ENCODE measurements at regions not wholly inside any gene's neighbourhood (a gene's known extent, or its start where the extent isn't known, plus 50 kb on each side); places are given as distances from the start of the nearest gene placed in this dataset.

DNA sequence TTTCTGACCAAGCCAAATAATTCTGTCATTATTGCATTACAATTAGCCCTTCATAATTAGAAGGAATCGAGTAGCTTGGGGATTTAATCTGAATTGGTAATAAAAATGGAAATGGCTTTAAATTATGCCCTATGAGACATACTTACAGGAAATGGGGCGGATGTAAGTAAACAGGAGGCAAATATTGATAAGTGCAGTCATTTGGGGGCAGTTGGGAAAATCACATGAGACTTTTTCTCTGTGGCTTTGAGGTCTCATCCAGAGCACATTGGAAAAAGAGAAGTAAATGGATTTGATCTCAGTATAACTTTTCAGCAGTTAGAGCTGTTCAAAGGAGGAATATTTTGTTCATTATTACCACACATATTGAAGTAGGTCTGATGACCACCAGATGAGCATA lies 307.8 kb upstream of the POM121L12 start:
- DNase-seq (ENCODE audit: insufficient read length, low spot score) (no peak), FAIRE-seq (no peak)
- no peak for TF ChIP-seq POU2F2 (IDR thresholded peaks at IDR 0.05; ENCODE audit: low read depth, low read length)
- no peak for TF ChIP-seq POLR2A (IDR thresholded peaks at IDR 0.05; ENCODE audit: low read depth, low read length)
- TF ChIP-seq PAX5 (IDR thresholded peaks at IDR 0.05; ENCODE audit: insufficient read depth, low read length, severe bottlenecking): no peak
- TF ChIP-seq TAF1 (IDR thresholded peaks at IDR 0.05; ENCODE audit: low read depth, low read length): no peak
- no peak for TF ChIP-seq POLR2AphosphoS5 (IDR thresholded peaks at IDR 0.05; ENCODE audit: low read depth, low read length)
- TF ChIP-seq SPI1 (IDR thresholded peaks at IDR 0.05; ENCODE audit: low read depth, low read length): no peak

DNA sequence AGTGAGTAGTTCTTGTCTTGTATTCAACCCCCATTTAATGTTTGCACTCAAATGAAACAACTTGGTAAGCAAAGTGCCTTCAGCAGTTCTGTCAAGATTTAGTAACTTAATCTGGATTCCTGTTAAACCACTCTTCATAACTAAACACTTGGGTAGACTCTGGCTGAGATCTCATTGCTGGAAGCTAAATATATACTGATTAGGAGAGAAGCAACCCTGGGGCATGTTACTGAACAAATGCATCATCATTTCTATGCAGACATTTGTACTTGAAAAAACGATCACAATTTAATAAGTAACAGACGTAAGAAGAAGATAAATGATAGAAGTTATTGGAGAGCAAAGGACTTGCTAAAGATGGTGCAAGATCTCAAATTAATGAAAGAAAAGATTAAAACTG lies 308.4 kb upstream of the POM121L12 start:
- no peak for DNase-seq (ENCODE audit: insufficient read length, low spot score)
- no peak for TF ChIP-seq POLR2AphosphoS5 (IDR thresholded peaks at IDR 0.05; ENCODE audit: low read depth, low read length)
- FAIRE-seq: no peak

DNA sequence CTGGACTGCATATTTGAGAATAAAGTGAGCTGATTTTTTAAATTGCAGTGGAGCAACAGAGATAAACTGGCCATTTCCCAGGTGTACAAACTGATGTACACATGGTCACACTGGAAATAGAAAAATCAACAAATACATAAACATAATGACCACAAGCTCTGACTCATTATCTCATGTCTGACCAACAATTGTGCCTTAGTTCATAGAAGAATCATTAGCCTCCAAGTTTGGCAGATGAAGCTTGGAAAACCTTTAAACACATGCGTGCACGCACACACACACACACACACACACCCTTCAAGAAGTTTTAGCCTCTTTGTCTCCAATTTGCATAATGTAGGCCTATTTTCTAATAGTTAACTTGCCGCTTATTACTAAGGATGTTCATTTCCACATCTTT lies 308.9 kb upstream of the POM121L12 start:
- no peak for TF ChIP-seq SPI1 (IDR thresholded peaks at IDR 0.05; ENCODE audit: low read depth, low read length)
- TF ChIP-seq POLR2A (IDR thresholded peaks at IDR 0.05; ENCODE audit: low read depth, low read length): no peak
- no peak for TF ChIP-seq PAX5 (IDR thresholded peaks at IDR 0.05; ENCODE audit: insufficient read depth, low read length, severe bottlenecking)
- TF ChIP-seq POU2F2 (IDR thresholded peaks at IDR 0.05; ENCODE audit: low read depth, low read length): no peak
- no peak for TF ChIP-seq POLR2AphosphoS5 (IDR thresholded peaks at IDR 0.05; ENCODE audit: low read depth, low read length)
- no peak for TF ChIP-seq TAF1 (IDR thresholded peaks at IDR 0.05; ENCODE audit: low read depth, low read length)
- no peak for DNase-seq (ENCODE audit: insufficient read length, low spot score)
- FAIRE-seq: no peak

DNA sequence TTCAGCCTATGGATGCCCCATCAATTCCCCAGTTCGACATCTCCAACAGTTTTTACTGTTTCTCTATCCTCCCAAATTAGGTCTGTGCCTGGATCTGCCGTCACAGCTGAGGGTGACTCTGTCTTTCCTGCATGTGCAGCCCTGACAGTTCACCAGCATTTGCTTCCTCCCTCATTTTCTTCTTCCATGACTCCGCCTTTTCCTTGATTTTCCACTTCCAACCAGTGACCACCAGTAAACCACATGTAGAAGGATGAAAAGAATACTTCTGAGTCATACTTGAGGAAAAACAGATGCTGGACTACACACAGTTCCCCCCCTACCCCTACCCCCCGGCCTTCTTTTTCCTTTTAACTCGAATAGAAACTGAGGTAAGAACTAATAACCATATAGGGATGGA lies 311.8 kb upstream of the POM121L12 start:
- no peak for FAIRE-seq
- DNase-seq (ENCODE audit: insufficient read length, low spot score): no peak
- TF ChIP-seq POU2F2 (IDR thresholded peaks at IDR 0.05; ENCODE audit: low read depth, low read length) (no peak), POLR2A (IDR thresholded peaks at IDR 0.05; ENCODE audit: low read depth, low read length) (no peak)

DNA sequence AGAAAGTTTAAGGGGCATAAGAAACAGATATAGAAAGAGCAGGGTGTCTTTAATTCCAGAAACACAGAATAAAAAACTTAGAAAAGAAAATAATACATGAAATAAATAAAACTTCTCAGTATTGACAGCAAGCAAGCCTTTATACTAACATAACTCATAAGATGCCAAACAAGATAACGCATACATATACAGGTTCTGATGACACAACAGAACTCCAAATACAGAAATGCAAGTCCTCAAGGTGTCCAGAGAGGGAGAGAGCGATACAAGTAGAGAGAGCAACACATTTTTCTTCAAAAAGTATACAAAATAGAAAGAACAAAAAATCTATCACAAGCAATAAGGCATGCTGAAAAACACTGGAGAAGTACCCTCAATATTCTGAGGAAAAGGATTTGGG lies 314.6 kb upstream of the POM121L12 start:
- DNase-seq (ENCODE audit: insufficient read length, low spot score): no peak

DNA sequence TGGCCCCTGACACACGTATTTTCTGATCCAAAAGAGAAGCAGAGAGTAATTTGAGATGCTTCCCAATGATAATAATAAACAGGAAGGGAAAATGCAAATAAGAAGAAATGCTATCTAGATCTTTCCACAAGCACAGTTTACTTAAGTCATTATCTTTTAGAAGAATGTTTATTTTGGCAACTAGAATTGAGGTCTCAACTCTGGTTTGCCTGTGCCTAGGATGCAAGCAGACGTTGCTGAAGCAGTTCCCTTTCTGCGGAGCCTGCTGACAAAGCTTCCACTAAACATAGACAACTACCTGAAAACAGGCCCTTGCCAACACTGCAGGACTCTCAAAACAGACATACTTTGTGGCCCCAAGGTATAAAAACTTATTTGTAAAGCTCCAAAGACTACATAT lies 315.8 kb upstream of the POM121L12 start:
- TF ChIP-seq POU2F2 (IDR thresholded peaks at IDR 0.05; ENCODE audit: low read depth, low read length): no peak
- TF ChIP-seq PAX5 (IDR thresholded peaks at IDR 0.05; ENCODE audit: insufficient read depth, low read length, severe bottlenecking): no peak
- TF ChIP-seq POLR2A (IDR thresholded peaks at IDR 0.05; ENCODE audit: low read depth, low read length): no peak
- TF ChIP-seq SPI1 (IDR thresholded peaks at IDR 0.05; ENCODE audit: low read depth, low read length): no peak
- TF ChIP-seq POLR2AphosphoS5 (IDR thresholded peaks at IDR 0.05; ENCODE audit: low read depth, low read length): no peak
- TF ChIP-seq TAF1 (IDR thresholded peaks at IDR 0.05; ENCODE audit: low read depth, low read length): no peak
- no peak for DNase-seq (ENCODE audit: insufficient read length, low spot score)
- FAIRE-seq: no peak

More for the DNA sequence above, 314.6 kb upstream of the POM121L12 start:
- no peak for FAIRE-seq
- TF ChIP-seq POU2F2 (IDR thresholded peaks at IDR 0.05; ENCODE audit: low read depth, low read length) (no peak), POLR2AphosphoS5 (IDR thresholded peaks at IDR 0.05; ENCODE audit: low read depth, low read length) (no peak), TAF1 (IDR thresholded peaks at IDR 0.05; ENCODE audit: low read depth, low read length) (no peak), POLR2A (IDR thresholded peaks at IDR 0.05; ENCODE audit: low read depth, low read length) (no peak), PAX5 (IDR thresholded peaks at IDR 0.05; ENCODE audit: insufficient read depth, low read length, severe bottlenecking) (no peak), SPI1 (IDR thresholded peaks at IDR 0.05; ENCODE audit: low read depth, low read length) (no peak)

DNA sequence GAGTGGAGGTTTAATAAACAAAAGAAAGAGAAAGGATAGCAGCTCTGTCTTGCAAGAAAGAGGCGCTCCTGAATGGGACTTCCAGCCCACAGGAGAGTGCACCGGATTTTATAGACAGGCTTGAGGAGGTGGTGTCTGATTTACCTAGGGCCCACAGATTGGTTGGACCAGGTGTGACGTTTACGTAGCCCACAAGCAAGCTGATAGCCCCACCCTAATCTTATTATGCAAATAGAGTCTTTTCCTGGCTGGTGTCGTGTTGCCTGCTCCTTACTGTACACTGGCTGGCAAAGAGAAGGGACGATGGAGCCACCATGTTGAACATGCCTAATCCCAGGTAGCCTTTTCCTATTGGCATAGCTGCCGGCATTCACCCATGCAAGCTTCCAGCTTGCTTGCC lies 319.7 kb upstream of the POM121L12 start:
- no peak for DNase-seq (ENCODE audit: insufficient read length, low spot score)
- no peak for TF ChIP-seq SPI1 (IDR thresholded peaks at IDR 0.05; ENCODE audit: low read depth, low read length)
- no peak for TF ChIP-seq TAF1 (IDR thresholded peaks at IDR 0.05; ENCODE audit: low read depth, low read length)
- TF ChIP-seq PAX5 (IDR thresholded peaks at IDR 0.05; ENCODE audit: insufficient read depth, low read length, severe bottlenecking): no peak
- TF ChIP-seq POLR2AphosphoS5 (IDR thresholded peaks at IDR 0.05; ENCODE audit: low read depth, low read length): no peak
- no peak for TF ChIP-seq POLR2A (IDR thresholded peaks at IDR 0.05; ENCODE audit: low read depth, low read length)
- no peak for TF ChIP-seq POU2F2 (IDR thresholded peaks at IDR 0.05; ENCODE audit: low read depth, low read length)
- no peak for FAIRE-seq

DNA sequence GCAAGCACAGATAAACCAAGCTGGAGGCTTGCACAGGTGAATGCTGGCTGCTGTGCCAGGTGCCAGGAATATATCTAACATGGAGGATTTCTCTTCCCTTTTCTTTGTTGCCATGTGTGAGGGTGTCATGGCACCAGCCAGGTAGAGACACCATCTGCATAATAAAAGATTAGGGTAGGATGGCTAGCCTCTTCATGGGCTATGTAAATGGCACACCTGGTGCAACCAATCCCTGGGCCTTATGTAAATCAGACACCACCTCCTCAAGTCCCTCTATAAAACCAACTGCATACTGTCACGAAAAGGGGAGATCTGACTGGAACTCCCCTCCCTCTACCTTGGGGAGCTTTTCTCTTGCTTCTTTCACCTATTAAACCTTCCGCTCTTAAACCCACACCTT lies 322.5 kb upstream of the POM121L12 start:
- no peak for FAIRE-seq
- TF ChIP-seq POLR2AphosphoS5 (IDR thresholded peaks at IDR 0.05; ENCODE audit: low read depth, low read length): no peak

DNA sequence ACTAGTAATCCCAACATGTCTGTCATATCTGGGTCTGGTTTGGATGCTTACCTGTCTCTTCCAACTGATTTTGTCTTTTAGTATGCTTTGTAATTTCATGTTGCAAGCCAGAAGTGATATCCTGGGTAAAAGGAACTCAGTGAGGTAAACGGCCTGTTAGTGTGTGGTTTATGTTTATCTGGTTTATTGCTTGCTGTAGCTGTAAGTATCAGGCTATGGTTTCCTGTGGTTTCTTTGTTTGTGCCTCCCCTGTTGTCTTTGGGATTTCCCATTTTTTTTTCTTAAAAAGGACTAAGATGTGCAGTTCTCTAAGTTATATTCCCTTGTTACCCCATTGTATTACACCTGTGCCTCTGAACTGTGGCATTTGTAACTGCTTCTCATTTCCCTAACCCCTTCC lies 323.5 kb upstream of the POM121L12 start:
- FAIRE-seq (no peak), DNase-seq (ENCODE audit: insufficient read length, low spot score) (no peak)
- TF ChIP-seq POU2F2 (IDR thresholded peaks at IDR 0.05; ENCODE audit: low read depth, low read length) (no peak), POLR2AphosphoS5 (IDR thresholded peaks at IDR 0.05; ENCODE audit: low read depth, low read length) (no peak), TAF1 (IDR thresholded peaks at IDR 0.05; ENCODE audit: low read depth, low read length) (no peak), SPI1 (IDR thresholded peaks at IDR 0.05; ENCODE audit: low read depth, low read length) (no peak), POLR2A (IDR thresholded peaks at IDR 0.05; ENCODE audit: low read depth, low read length) (no peak)

More for the DNA sequence above, 322.5 kb upstream of the POM121L12 start:
- no peak for DNase-seq (ENCODE audit: insufficient read length, low spot score)

DNA sequence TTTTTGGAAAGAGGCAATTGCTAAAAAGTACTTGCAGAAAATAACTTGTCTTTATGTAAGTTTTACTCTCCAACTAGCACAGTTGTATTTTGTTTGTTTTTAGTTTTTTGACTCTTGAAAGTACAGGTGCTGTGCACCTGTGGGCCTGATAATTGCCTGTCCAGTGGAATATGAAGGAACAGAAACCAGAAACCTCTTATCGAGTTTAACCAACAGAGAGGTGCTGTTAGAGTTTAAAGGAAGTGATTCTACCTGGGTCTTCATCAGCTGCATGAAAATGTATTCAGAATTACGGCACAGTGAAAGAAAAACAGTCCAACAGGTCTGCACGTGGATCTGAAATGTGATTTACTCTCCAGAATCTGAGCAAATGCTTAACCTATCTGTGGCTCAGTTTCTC lies 326.6 kb upstream of the POM121L12 start:
- DNase-seq (ENCODE audit: insufficient read length, low spot score): no peak
- FAIRE-seq: no peak
- no peak for TF ChIP-seq TAF1 (IDR thresholded peaks at IDR 0.05; ENCODE audit: low read depth, low read length)
- peak; percentile 49; the same call in 1 of the 2 replicates for TF ChIP-seq SPI1 (IDR thresholded peaks at IDR 0.05; ENCODE audit: low read depth, low read length)

DNA sequence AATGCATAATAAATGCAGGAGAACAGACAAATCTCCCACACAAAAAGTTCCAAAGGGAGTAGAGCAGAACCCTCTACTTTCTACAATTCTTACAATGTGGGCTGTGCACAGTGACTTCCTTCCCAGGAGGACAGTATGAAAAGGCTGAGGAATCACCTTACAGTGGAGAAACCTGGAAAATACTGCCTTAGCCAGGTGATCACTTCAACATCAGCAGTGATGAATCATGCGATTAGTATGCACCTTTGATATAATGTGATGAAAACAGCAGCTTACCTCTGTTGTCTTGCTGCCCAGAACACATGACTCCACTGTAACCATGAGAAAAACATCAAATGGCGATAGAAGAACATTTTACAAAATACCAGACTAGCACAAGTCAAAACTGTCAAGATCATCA lies 329.7 kb upstream of the POM121L12 start:
- TF ChIP-seq PAX5 (IDR thresholded peaks at IDR 0.05; ENCODE audit: insufficient read depth, low read length, severe bottlenecking) (no peak), TAF1 (IDR thresholded peaks at IDR 0.05; ENCODE audit: low read depth, low read length) (no peak), POU2F2 (IDR thresholded peaks at IDR 0.05; ENCODE audit: low read depth, low read length) (no peak), POLR2AphosphoS5 (IDR thresholded peaks at IDR 0.05; ENCODE audit: low read depth, low read length) (no peak), SPI1 (IDR thresholded peaks at IDR 0.05; ENCODE audit: low read depth, low read length) (no peak), POLR2A (IDR thresholded peaks at IDR 0.05; ENCODE audit: low read depth, low read length) (no peak)
- no peak for DNase-seq (ENCODE audit: insufficient read length, low spot score)
- FAIRE-seq: no peak
